NCI-H1694 treated with DMSO at 0.1 percent for 48 hours (cell line): ENCODE measurements at regions not wholly inside any gene's neighbourhood (a gene's known extent, or its start where the extent isn't known, plus 50 kb on each side); places are given as distances from the start of the nearest gene placed in this dataset.
"Not testable (repeated sequence)": the region's sequence is repeated elsewhere in the genome, so short reads cannot be mapped to it uniquely, and the experiment has no call there.

Source experiments
- DNase-seq: peaks from one replicate; lab custom pipeline; 2025; lab: John Stamatoyannopoulos, UW

DNA sequence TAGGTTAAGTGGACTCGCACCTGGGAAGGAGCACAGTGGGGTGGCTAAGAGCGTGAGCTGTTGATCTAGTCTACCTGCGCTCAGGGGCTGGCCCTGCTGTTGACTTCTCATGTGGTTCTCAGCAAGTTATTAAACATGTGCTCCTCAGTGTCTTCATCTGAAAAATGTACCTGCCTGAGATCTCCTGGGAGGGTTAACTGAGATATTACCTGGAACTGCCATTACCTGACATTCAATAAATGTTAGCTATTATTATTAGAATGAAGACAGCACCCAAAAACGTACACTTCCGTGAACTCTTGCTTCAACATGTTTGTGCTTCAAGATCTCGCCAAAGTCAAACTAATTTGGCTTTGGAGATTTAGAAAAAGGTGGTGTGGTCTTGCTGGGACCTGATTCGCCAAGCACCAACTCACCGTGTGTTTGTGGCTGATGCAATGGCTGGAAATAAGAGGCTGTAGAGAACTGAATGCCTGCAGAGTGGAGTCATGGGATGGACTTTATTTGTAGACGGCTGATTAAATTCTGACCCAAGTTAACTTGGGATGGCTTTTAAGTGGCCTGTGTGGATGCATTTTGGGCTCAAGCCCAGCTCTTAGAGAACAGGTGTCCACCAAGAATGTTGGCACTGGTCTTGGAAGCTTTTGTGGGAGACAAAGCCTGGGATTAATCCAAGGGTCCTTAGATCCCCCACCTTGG is 692.9 kb downstream of the QKI start:
- DNase-seq, result no peak

- DNase-seq, result no peak
These were observed 691.8 kb downstream of the QKI start for GRCh38 chr6:164106345-164106769.

GRCh38 chr6:164105705-164106104 is 691.2 kb downstream of the QKI start:
- DNase-seq, result no peak

- no peak for DNase-seq
These were observed 689.9 kb downstream of the QKI start for GRCh38 chr6:164104432-164104831.

- no peak for DNase-seq
These were observed 688.2 kb downstream of the QKI start for GRCh38 chr6:164102693-164103092.

DNA sequence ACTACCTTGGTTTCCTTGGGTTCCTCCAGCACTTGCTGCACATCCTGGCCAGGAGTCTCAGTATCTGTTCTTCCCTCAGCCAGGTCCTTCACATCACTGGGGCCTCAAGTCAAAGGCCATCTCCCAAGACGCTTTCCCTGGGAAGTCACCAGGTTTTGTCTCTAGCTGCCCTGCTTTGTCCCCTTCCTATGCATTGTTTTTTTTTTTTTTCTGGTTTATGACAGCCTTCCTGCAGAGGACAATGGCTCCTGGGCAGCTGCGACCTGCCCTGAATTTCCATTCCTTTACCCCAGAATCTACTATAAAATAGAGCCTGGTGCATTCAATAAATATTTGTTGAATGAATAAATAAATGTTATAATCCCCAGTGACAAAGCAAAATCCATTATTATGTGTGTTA is 687.3 kb downstream of the QKI start:
- no peak for DNase-seq

DNA sequence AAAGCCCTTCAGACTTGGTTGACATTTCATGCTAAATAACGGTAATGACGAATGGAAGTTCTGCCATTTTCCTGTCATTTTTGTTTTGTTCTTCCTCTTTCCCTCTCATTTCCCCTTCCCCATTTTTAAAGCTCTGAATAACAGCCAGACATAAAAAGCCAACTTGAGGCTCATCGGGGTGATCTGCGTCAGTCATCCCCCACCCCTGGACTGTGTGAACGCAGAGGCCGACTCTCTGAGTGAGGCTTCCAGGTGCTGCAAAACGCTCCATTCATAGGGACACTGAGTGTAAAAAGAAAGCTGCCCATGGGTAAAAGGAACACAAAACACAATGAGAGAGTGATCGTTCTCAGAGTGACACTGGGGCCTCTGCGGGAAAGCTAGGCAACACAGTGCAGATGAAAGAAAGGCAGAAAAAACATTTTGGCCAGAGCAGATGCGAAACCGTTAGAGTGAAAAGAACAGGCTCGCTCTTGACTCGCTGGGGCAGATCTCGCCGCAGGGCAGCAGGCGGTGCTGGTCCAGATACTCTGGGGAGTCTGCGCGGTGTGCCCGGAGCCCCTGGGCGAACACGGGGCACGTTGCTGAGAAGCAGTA is 684.8 kb downstream of the QKI start:
- DNase-seq, result no peak

- no peak for DNase-seq
These were observed 684.3 kb downstream of the QKI start for GRCh38 chr6:164098857-164099267.

DNA sequence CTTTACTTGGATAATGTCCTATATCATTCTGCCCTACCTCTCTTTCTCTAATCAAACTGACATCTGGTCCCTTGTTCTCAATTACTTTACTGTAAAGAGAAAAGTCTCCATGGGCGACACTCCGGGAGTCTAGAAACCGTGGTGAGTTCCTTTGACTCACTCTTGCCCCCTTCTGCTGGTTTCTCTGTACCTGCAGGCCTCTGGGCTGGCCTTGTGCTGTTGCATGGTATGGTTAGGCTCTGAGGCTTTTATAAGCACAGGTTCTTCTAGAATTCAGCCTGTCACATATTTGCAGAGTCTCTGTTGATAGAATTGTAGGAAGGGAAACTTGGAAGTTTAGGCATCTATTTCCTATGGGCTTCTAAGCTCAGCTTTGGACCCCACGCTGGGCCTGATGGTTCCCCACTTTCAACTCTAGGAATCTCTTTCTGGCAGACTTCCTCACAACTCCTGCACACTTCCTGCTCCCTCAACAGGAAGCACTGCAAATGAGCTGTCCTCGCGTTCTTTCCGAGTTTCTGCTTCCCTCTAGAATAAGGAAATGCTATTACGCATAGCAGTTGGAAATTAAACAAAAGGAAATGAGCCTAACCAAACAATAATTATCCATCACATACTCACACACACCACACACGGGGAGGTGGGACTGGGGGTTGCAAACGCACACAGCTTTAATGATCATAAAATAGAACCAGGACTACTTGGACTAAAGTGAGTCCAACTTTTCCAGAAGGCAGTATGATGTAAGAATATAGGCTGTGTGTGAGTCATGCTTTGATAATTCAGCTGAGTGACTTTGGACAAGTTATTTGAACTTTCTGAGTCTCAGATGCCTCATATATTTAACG is 683.3 kb downstream of the QKI start:
- DNase-seq, result no peak

DNA sequence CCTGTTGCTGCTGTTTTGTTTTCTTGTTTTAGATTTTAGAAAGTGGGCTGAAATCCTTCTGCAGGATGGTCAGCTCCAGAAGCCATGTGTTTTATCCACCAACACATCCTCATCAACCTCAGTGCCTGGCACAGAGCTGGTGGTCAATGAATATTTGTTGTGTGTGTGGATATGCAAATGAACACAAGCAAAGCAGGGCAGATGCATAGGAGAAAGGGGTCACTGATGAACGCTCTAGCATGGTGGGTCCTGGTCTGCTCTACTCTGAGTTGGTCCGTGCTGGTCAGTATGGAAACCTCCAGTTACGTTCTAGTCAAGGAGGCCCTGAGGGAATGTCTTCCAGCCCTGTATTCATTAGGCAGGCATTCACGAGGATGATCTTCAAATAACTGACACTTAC is 682.5 kb downstream of the QKI start:
- DNase-seq, result no peak

GRCh38 chr6:164095056-164095455 is 680.5 kb downstream of the QKI start:
- no peak for DNase-seq

DNA sequence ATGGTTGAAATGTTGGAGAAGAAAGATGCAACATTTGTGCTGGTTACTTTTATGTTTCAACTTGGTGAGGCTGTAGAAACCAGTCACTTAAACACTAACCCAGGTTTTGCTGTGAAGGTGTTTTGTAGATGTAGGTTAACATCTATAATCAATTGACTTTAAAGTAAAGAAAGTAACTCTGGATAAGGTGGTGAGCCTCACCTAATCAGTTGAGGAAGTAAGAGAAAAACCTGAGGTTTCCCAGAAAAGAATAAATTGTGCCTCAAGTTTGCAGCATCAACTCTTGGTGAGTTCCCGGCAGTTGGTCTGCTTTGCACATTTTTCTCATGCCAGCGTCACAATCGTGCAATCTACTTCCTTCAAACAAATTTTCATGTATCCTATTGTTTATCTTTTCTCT is 673.4 kb downstream of the QKI start:
- DNase-seq, result no peak

DNA sequence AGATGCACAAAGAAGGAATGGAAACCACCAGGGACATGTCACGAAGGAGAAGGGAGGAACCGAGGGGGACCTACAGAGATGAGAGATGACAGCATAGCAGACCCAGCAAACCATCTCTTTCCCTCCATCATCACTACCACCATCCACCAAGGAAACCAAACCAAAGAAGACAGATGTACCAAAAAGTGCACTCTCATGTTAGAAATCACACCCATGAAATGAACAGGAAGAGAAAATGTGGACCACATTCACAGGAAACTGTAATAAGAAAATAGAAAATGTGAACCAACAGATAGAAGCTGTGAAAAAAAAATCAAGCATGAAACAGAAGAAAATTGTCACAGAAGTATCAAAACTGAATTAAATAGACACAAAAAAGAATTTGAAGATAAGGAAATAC is 672.7 kb downstream of the QKI start:
- no peak for DNase-seq

GRCh38 chr6:164086076-164086887 is 671.8 kb downstream of the QKI start:
- no peak for DNase-seq

GRCh38 chr6:164085091-164086075 is 670.9 kb downstream of the QKI start:
- DNase-seq, result no peak

- DNase-seq, result no peak
These were observed 664.7 kb downstream of the QKI start for GRCh38 chr6:164079275-164079600.

GRCh38 chr6:164078532-164079274 is 664.2 kb downstream of the QKI start:
- no peak for DNase-seq

- not testable (repeated sequence) for DNase-seq
These were observed 662.5 kb downstream of the QKI start for GRCh38 chr6:164076818-164077532.

GRCh38 chr6:164075981-164076615 is 661.6 kb downstream of the QKI start:
- DNase-seq, result no peak
